ENCODE measurements at regions not wholly inside any gene's neighbourhood (a gene's known extent, or its start where the extent isn't known, plus 50 kb on each side); places are given as distances from the start of the nearest gene placed in this dataset.

DNA sequence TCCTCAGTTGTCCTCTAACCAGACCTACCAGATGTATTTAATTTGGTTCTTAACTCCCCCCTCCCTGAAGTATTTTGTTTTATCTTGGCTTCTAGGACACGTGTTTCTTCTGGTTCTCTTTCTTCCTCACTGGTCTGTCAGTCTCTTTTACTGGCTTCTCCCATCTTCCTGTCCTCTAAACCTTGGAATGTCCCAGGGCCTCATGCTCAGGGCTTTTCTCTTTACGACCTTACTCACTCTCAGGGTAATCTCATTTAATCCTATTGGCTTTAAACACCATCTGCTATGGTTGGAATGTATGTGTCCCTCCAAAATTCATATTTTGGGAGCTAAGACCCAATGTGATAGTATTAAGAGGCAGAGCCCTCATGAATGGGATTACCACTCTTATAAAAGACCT lies 418.2 kb upstream of the PODXL start:
- TF ChIP-seq SPI1 (IDR thresholded peaks at IDR 0.05; ENCODE audit: borderline replicate concordance, low read depth) (no peak), GABPA (IDR thresholded peaks at IDR 0.05; ENCODE audit: low read depth) (no peak), POLR2AphosphoS5 (IDR thresholded peaks at IDR 0.05; ENCODE audit: low read depth) (no peak)
- TF ChIP-seq, protein P1, sequence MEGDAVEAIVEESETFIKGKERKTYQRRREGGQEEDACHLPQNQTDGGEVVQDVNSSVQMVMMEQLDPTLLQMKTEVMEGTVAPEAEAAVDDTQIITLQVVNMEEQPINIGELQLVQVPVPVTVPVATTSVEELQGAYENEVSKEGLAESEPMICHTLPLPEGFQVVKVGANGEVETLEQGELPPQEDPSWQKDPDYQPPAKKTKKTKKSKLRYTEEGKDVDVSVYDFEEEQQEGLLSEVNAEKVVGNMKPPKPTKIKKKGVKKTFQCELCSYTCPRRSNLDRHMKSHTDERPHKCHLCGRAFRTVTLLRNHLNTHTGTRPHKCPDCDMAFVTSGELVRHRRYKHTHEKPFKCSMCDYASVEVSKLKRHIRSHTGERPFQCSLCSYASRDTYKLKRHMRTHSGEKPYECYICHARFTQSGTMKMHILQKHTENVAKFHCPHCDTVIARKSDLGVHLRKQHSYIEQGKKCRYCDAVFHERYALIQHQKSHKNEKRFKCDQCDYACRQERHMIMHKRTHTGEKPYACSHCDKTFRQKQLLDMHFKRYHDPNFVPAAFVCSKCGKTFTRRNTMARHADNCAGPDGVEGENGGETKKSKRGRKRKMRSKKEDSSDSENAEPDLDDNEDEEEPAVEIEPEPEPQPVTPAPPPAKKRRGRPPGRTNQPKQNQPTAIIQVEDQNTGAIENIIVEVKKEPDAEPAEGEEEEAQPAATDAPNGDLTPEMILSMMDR (IDR thresholded peaks at IDR 0.05; ENCODE audit: insufficient read depth, low read length): no peak
- TF ChIP-seq, protein P2, sequence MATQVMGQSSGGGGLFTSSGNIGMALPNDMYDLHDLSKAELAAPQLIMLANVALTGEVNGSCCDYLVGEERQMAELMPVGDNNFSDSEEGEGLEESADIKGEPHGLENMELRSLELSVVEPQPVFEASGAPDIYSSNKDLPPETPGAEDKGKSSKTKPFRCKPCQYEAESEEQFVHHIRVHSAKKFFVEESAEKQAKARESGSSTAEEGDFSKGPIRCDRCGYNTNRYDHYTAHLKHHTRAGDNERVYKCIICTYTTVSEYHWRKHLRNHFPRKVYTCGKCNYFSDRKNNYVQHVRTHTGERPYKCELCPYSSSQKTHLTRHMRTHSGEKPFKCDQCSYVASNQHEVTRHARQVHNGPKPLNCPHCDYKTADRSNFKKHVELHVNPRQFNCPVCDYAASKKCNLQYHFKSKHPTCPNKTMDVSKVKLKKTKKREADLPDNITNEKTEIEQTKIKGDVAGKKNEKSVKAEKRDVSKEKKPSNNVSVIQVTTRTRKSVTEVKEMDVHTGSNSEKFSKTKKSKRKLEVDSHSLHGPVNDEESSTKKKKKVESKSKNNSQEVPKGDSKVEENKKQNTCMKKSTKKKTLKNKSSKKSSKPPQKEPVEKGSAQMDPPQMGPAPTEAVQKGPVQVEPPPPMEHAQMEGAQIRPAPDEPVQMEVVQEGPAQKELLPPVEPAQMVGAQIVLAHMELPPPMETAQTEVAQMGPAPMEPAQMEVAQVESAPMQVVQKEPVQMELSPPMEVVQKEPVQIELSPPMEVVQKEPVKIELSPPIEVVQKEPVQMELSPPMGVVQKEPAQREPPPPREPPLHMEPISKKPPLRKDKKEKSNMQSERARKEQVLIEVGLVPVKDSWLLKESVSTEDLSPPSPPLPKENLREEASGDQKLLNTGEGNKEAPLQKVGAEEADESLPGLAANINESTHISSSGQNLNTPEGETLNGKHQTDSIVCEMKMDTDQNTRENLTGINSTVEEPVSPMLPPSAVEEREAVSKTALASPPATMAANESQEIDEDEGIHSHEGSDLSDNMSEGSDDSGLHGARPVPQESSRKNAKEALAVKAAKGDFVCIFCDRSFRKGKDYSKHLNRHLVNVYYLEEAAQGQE (IDR thresholded peaks at IDR 0.05; ENCODE audit: insufficient replicate concordance, low read depth): no peak
- no peak for DNase-seq (ENCODE audit: low read depth in 1 of 2, low spot score in 1 of 2)
- Histone ChIP-seq H3K4me3 (replicated peaks; ENCODE audit: insufficient read depth, low read length) (no peak overlapping the region), H3K27me3 (ENCODE audit: insufficient read depth, poor library complexity, severe bottlenecking) (no peaks in the 10 kb centered on the region), H3K27ac (replicated peaks) (no peak overlapping the region)

DNA sequence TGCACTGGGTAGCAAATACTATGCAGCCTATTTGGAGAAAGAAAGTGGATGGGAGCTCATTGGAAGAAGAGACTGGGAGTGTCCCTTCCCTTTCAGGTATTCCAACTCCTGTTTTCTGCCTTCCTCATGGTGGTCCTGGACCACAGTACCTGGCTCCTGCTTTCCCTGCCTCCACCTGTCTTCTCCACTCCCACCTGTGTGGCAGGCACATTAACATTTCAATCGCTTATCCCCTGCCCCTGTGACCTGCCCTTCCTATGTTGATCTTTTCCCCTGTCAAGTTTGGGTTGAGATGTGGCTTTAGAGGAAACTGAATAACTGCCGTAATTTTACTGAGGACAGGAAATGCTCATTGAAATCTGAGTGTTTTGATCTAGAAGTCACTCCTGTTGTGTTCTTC lies 415.8 kb upstream of the PODXL start:
- Histone ChIP-seq H3K4me3 (replicated peaks; ENCODE audit: insufficient read depth, low read length) (no peak overlapping the region), H3K27ac (replicated peaks) (no peak overlapping the region), H3K27me3 (ENCODE audit: insufficient read depth, poor library complexity, severe bottlenecking) (no peaks in the 10 kb centered on the region)
- TF ChIP-seq SPI1 (IDR thresholded peaks at IDR 0.05; ENCODE audit: borderline replicate concordance, low read depth): no peak
- no peak for TF ChIP-seq GABPA (IDR thresholded peaks at IDR 0.05; ENCODE audit: low read depth)
- TF ChIP-seq POLR2AphosphoS5 (IDR thresholded peaks at IDR 0.05; ENCODE audit: low read depth): no peak
- TF ChIP-seq, protein P2 (IDR thresholded peaks at IDR 0.05; ENCODE audit: insufficient replicate concordance, low read depth): no peak
- TF ChIP-seq, protein P1 (IDR thresholded peaks at IDR 0.05; ENCODE audit: insufficient read depth, low read length): no peak
- no peak for DNase-seq (ENCODE audit: low read depth in 1 of 2, low spot score in 1 of 2)

DNA sequence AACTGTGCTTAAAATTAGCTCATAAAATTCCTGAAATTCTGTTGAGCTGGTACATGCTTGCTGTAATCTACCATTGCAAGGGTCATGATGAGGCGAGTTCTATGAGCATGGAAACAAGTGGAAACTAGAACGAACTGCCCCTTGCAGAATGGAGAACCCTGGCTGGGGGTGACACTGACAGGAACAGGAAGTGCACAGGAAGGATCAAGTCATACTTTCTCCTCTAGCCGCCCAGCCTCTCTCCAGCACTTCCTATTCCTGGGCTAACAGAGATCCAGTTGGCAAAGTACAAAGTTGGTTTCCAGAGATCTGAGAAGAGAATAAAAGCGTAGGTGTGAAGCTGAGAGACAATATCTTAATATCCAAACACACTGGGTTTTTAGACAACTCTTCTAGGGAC lies 414.2 kb upstream of the PODXL start:
- TF ChIP-seq GABPA (IDR thresholded peaks at IDR 0.05; ENCODE audit: low read depth): peak; percentile 80
- TF ChIP-seq POLR2AphosphoS5 (IDR thresholded peaks at IDR 0.05; ENCODE audit: low read depth): no peak
- TF ChIP-seq, protein P2 (IDR thresholded peaks at IDR 0.05; ENCODE audit: insufficient replicate concordance, low read depth): peak; percentile 16
- TF ChIP-seq SPI1 (IDR thresholded peaks at IDR 0.05; ENCODE audit: borderline replicate concordance, low read depth): peak; percentile 81
- DNase-seq (ENCODE audit: low read depth in 1 of 2, low spot score in 1 of 2): peak in 1 of 2 experiments; percentile 49
- H3K4me3 ChIP-seq (replicated peaks; ENCODE audit: insufficient read depth, low read length): no peak overlapping the region

More for the DNA sequence above, 414.2 kb upstream of the PODXL start:
- Histone ChIP-seq H3K27me3 (ENCODE audit: insufficient read depth, poor library complexity, severe bottlenecking) (no peaks in the 10 kb centered on the region), H3K27ac (replicated peaks) (no peak overlapping the region)
